Brain pericyte (primary cell): ENCODE measurements at regions not wholly inside any gene's neighbourhood (a gene's known extent, or its start where the extent isn't known, plus 50 kb on each side); places are given as distances from the start of the nearest gene placed in this dataset.
"Not testable (repeated sequence)": the region's sequence is repeated elsewhere in the genome, so short reads cannot be mapped to it uniquely, and the experiment has no call there.

Experiments used
- DNase-seq: peaks from one replicate; pipeline ENCODE4 v3.0.0-alpha.2; 2012; ENCODE audit warnings: low read depth, low spot score

DNA sequence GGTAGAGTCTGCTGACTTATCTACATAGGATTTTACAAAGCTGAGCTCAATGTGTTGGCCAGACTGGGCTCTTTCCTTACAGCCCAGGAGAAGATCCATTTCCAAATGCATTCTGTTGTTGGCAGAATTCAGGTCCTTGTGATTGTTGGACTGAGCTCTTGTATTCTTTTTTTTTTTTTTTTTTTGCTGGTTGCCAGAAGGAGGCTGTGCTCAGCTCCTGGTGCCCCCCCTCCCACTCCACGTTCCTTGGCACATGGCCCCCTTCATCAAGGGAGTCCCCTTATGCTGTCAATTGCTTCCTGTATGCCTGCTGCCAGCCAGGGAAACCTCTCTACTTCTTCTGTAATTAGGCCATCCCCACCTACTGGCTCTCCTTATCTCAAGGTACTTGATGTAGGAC lies 518.1 kb upstream of the AKR1E2 start:
- DNase-seq: no peak

DNA sequence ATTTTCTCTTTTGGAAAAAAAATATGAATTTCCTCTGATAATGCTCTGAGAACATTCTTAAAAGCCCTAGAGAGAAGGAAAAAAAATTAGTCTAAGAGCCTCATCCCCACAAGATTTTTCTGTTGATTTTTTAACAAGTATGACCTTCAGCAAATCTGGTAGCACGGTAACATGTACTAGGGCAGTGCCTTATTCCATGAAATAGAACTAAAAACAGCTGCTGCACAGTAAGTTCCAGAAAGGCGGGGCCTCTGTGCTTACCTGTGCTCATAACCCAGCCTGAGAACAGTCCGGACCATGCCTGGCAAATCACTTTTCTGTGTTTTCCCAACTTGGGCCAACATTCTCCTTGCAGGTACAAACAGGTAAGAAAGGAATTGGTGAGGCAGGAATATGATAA lies 519.1 kb upstream of the AKR1E2 start:
- no peak for DNase-seq

DNA sequence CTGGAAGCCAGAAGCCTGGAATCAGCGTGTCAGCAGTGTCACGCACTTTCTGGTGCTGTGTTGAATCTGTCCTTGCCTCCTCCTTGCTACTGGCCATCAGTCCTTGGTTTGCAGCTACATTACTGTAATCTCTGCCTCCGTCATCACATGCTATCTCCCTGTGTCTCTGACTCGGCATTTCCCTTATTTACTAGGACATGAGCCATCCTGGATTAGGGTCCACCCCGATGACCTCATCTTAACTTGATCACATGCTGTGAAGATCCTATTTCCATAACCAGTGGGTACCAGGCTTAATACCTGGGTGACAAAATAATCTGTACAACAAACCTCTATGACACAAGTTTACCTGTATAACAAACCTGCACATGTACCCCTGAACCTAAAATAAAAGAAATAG lies 518.0 kb upstream of the KLF6 start:
- DNase-seq: no peak

DNA sequence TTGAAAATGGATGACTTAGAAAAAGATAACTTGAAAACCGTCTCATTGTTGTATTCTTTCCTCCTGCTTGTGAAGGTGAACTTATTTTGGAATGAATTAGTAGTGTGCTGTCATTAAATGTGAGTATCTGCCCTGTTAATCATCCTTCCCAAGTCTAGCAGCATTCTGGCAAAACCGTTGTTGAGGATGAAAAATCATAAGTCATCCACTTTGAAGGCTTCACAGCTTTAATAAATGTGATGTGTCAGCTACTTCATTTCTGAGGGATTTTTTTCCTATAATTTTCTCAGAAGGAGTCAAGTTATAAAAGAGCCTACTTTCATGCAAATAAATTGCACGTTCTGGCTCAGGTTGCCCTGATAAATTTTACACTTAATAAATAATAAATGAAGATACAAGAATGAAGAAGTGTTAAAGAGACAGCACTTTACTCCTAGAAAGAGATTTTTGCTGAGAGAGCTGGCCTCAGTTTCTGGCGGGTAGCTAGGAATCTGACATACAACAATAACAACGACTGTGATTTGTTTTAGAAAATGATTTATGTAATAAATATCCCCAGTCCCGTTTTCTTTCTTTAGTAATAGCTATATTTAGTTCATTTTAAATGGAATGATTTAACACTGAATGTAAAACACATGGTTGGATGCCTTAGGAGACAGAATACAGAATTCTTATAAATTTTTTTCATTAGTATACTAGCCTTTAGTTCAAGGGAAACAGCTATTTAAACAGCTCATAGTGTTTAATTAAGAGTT lies 516.5 kb upstream of the KLF6 start:
- no peak for DNase-seq

DNA sequence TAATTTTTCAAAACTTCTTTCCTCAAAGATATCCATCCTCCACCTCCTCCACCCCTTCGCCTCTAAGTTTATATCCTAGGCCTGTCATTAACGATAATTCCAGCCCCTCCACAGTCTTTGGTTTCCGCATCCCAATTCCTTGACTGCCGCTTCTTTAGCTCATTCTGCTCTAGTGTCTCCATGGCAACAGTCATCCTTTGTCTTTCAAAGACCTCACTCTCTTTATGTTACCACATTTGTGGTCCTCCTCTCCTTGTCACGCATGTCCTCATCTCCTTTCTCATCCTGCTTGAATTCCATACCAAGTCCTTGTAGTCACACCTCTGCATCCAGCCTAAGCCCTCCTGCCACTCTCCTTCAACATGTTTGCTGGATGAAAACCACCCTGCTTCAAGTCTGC lies 511.2 kb upstream of the KLF6 start:
- no peak for DNase-seq

DNA sequence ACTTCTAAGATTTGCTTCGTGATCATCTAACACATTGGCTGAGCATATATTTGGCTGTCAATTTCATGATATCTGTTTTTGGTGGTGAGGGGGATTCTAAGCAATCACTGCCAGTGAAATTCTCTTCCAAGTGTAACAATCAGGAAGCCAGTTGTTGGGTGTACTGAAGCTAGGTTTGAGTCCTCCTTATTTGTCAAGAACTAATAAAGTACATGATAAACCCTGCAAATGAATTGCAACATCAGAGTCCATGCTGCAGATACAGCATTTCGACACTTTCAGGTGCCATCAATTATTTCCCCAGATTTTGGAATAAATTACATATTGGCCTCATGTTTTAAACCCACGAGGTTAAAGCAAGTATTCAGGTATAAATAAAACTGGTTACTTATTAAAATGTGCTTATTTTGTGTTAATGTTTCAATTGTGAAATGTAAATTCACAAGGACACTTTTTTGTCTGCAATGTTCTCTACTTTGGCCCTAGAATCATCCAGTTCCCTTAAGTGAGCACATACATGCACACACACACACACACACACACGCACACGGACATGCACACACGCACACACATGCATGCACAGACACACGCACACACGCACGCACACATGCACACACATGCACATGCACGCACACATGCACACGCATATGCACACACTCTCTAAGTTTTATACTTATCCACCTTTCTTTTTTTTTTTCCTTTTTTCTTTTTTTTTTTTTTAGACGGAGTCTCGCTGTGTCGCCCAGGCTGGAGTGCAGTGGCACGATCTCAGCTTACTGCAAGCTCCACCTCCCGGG lies 510.2 kb upstream of the KLF6 start:
- DNase-seq: no peak

DNA sequence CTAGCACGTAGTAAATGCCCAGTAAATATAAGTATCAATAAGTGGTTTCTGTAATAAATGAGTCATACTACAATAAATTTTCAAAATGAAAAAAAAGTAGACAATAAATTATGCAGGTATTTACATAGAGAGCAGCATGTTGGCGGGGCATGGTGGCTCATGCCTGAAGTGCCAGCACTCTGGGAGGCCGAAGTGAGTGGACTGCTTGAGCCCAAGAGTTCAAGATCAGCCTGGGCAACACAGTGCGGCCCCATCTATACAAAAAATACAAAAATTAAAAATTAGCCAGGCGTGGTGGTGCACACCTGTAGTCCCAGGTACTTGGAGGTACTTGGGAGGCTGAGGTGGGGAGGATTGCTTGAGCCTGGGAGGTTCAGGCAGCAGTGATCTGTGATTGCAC lies 509.3 kb upstream of the KLF6 start:
- DNase-seq: no peak

DNA sequence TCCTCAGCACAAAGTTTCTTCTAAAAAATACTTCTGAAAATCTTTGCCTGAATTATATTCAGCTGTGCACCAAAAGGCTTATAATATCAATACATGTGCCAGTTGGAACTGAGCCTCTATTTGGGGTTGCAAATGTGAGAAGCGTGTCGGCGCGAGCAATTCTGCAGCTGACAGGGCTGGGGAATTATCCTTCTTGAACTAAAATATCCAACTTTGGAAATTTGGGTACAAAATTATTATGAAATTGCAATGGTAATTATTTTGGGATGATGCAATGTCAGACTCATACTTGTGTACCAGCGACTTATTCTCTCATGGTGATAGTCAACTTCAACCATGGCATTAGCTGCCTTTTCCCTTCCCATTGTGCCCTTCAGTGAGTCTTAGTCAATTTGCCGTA lies 507.0 kb upstream of the KLF6 start:
- DNase-seq: no peak

DNA sequence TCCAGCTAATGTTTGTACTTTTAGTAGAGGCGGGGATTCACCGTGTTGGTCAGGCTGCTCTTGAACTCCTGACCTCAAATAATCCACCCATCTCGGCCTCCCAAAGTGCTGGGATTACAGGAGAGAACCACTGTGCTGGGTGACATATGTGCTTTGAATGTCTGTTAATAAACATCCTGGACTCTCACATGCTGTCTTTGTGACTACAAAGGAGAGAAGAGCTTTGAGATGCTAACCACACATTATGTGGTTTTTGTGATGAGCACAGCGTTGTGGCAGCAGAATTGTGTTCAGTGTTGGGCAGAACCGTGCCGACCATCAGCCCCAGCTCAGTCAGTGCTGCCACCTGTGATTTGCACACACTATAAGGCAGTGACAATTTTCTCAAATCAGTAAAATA lies 500.1 kb upstream of the KLF6 start:
- DNase-seq: no peak

DNA sequence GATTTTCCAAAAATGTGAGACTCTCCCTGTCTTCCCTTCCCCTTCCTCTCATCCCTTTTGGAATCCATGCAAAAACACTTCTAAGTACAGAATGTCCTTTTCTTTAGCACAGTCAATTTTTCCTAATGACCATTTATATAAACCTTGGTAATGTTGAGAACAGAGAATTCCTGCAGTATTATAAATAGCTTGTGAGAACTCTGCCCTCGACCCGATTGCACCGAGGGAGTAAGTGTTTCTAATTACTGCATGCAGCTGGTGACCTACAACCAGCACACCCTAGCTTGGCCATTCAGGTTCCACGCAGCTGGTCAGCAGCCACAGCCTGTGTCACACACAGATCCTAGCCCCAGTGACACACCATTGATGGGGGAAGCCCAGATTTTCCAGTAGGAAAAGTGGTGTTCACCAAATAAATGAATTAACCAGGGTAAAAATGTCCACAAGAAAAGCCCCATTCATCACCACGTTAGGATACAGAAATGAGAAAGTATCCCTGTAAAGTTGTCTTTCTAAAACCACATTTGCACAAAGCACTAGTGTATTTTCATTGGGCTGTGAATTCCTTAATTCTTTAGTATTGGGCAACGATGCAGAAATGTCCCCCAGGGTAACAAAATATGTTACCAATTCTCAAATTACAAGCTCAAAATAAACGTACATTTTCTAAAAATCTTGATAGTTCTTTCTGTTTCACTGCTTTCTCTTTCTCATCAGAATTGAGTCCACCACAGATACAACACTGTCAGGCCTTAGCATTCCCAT lies 499.0 kb upstream of the KLF6 start:
- DNase-seq: no peak

DNA sequence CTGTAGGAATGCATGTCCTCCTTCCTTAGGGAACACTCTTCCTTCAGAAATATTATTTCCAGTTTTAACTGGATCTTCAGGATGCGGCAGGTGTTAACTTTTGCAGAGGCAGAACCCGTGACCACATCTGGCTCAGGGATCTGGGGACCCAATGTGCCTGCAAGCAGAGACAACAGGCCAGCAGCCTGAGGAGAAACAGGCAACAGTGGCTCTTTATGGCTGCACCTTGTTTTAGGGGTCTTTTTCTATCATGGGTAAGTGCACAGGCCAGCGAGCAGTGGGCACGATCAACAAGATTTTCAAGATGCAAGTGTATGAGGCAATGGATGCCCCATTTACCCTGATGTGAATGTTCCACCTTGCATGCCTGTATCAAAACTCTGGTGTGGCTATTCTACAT lies 497.5 kb upstream of the KLF6 start:
- no peak for DNase-seq

DNA sequence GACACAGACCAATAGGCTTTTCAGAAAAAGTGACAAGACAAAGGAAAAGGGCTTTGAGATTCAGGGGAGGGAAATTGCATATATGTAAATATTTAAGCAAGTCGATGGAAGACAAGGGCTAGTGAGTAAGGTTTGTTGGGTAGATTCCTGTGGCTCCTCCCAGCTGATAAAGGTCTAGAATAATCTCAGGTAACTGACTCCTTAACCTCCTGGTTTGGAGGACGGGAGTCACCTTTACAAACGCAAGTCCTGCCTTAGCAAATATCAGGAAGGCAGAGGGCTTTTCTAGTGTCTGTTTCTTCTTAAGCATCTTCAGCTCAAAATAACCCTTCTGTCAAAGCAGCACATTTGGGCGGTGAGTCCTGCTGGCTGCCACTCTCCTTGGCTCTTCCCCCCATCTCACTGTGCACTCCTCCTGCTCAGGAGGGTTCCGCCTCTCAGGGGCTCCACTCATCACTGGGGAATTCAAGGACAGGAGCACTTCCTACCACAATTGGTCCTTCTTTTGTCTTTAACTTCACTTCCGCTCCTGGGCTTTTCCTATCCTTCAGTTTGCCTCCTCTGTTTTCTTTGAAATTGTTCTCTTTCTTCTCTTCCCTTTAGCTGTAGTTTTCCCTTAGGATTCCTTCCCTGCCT lies 496.3 kb upstream of the KLF6 start:
- DNase-seq: no peak

DNA sequence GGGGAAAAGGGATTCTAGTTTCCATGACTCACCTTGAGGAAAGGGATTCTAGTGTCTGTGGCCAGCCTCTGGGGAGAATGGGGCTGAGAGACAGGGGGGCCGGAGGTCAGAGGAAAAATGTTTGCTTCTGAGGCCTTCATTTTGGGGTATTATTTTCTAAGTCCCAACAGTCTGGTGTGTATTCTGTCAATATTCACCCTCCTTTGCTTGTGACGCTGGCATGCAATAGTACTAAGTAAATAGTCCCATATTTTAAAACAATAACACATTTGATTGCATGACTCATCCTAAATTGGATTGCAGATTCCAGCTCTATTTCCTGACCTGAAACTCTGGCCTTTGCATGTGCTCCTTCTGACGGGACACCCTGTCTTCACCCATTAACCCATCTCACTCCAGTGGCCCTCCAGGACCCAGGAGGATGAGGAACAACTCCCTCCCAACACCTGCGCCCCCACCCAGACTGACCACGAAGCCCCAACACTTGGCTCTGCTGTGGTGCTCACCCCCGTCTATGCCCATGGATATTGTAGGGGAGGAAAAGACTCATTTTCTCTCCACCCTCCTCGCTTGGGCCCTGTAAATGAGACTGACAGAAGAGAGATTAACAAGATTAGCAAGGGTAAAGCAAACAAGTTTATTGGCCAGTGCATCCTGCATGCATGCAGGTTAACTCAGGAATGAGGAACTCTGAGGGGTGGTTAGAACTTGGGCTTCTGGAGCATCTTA lies 495.6 kb upstream of the KLF6 start:
- DNase-seq: peak; percentile 43

DNA sequence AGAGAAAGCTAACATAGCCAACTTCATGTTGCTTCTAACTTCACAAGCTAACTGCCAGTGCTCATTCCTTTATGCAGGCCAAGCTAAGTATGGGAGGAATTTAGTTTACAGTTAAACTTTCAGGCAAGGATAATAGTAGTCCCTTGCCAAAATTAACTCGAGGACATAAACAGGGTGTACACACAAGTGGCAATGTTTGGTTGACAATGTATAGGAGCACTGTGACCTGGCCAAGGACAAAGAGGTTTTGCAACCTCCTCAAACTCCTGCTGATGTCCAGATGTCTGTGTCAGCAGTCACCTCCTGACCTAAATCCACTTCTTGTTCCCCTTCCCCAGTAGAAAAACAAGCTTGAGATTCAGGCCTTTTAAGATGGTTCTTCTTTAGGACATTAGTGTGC lies 494.6 kb upstream of the KLF6 start:
- DNase-seq: peak; percentile 45

DNA sequence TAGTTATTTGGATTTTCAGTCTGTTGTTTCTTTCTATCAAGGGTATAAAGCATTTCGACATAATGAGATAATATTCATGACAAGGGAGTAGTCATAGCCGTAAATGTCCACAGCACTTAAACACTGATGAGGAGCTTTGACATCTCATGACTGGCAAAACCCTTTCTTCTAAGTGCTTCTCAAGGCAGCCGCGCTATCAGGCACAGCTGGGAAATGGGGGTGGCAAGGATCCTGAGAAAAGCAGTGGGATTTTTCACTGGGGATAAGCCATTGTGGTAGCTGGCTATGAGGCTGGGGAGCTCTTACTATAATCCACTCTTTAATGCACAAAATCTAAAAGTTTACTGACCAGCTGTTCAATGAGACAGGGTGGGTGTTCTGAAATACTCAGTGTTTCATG lies 493.2 kb upstream of the KLF6 start:
- no peak for DNase-seq

DNA sequence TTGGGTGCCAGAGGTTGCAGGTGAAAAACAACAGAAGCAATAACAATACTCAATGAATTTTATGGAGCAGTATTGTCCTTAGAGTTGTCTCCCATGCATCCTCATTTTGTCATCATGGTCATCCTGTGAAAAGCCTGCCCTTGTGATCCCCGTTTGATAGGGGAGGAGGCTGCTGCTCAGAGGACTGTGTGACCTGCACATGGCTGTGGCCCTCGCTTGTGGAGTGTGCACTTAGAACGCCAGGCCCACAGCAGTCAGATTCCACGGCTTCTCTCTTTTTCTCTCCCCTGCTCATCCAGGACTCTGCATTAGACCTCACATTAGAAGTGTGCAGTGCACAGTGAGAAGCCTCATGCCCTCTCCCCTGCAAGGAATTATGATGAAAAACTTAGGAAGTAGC lies 491.1 kb upstream of the KLF6 start:
- no peak for DNase-seq

DNA sequence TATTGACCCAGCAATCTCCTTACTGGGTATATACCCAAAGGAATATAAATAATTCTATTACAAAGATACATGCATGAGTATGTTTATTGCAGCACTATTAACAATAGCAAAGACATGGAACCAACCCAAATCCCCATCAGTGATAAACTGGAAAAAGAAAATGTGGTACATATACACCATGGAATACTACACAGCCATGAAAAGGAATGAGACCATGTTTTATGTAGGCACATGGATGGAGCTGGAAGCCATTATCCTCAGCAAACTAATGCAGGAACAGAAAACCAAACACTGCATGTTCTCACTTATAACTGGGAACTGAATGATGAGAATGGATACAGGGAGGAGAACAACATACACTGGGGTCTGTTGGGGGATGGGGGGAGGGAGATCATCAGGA lies 489.7 kb upstream of the KLF6 start:
- not testable (repeated sequence) for DNase-seq

DNA sequence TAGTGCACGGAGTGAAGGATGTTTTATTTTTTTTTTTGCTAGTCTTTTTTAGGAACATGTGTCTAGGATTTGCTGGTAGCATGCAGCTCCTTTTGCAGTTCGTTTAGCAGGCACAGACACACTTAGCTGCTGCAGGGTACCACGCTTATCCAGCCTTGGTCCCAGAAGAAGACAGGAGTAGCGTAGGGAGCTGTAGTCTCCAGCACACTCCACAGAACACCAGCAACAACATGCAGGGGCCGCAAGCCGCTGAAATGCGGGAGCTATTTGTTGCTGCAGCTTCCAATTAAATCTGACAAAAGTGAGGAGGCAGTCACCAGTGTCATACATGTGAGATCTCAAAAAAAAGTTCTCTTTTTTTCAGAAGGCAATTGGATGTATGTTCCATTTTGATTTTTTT lies 486.2 kb upstream of the KLF6 start:
- no peak for DNase-seq

DNA sequence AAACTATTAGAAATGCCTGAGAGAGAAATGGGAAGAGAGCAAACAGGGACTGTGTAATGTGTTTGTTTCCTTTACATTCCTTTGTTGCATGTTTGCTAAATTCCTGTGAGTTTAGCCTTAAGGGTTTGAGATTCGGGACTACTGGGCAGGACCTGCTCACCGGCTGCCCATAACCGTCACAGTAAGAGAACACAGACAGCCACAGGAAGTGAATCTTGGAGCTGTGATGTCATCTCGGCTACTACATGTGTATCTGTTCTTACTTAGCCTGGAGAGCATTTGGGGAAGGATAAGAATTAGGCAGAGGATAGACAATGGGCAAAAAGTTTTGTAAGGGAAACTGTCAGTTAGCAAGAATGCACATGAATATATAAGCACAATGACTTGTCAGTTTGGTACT lies 485.1 kb upstream of the KLF6 start:
- DNase-seq: no peak

DNA sequence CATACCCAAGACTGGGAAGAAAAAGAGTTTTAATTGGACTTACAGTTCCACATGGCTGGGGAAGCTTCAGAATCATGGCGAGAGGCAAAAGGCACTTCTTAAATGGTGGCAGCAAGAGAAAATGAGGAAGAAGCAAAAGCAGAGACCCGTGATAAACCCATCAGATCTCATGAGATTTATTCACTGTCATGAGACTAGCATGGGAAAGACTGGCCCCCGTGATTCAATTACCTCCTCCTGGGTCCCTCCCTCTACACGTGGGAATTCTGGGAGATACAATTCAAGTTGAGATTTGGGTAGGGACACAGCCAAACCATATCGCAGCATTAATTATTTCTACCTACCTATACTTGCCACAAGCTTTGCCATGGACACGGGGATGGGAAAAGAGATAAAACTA lies 483.5 kb upstream of the KLF6 start:
- not testable (repeated sequence) for DNase-seq

DNA sequence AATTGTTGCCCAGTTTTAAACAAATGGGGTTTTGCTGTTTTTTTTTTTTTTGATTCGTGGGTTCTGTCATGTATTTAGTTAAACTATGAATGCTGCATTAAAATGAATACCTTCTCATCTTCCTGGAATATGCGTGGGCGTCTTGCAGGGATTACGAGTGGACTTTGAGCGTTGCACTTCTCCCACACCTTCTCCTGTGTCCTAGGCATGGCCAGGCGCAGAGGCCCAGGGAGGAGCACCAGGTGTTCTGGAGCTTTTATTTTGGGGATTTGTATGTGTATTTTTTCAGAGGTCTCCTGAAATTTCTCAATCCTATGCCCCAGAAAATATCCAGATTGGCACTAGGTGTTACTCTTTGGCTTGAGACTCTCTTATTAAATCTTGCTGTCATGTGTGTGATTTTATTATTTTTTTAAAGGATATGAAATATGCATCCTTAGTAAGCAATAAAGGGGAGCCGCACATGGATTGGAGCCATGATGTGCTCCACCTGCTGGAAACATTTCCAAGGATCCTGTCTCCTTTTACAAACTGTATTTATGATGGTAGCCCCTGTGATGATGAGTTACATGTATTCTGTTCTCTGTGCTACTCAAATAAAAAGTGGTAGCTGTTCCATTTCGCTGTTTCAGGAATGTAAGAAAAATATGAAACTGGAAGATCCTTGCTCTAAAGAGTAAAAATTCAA lies 482.2 kb upstream of the KLF6 start:
- no peak for DNase-seq
